ENCODE measurements at regions not wholly inside any gene's neighbourhood (a gene's known extent, or its start where the extent isn't known, plus 50 kb on each side); places are given as distances from the start of the nearest gene placed in this dataset.
"Not testable (repeated sequence)": the region's sequence is repeated elsewhere in the genome, so short reads cannot be mapped to it uniquely, and the experiment has no call there.

DNA sequence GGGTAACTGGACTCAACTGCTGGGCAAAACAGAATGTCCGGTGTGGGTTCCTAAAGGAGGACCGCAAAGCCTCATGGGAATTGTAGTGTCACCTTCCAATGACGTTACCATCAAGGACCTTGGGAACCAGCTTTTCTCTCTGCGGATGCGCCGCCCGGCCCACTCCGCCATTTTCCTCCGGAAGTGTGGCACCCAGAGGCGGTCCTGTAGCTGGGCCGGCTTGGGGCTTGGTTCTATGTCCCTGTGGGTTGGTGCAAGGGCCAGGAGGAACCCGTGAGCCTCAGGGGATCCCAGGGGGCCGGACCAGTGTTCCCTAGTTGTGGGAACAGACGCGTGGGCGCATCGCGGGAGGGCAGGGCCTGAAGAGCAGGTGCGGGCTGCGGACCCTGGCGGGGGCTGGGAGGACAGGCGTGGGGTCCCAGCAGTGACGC, 175.1 kb downstream of the CWH43 start:
- TF ChIP-seq, protein P1, sequence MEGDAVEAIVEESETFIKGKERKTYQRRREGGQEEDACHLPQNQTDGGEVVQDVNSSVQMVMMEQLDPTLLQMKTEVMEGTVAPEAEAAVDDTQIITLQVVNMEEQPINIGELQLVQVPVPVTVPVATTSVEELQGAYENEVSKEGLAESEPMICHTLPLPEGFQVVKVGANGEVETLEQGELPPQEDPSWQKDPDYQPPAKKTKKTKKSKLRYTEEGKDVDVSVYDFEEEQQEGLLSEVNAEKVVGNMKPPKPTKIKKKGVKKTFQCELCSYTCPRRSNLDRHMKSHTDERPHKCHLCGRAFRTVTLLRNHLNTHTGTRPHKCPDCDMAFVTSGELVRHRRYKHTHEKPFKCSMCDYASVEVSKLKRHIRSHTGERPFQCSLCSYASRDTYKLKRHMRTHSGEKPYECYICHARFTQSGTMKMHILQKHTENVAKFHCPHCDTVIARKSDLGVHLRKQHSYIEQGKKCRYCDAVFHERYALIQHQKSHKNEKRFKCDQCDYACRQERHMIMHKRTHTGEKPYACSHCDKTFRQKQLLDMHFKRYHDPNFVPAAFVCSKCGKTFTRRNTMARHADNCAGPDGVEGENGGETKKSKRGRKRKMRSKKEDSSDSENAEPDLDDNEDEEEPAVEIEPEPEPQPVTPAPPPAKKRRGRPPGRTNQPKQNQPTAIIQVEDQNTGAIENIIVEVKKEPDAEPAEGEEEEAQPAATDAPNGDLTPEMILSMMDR (IDR thresholded peaks at IDR 0.05), result not testable (repeated sequence)
- TF ChIP-seq POLR2A (IDR thresholded peaks at IDR 0.05), result not testable (repeated sequence)
